LNCaP clone FGC (cell line): ENCODE measurements at regions not wholly inside any gene's neighbourhood (a gene's known extent, or its start where the extent isn't known, plus 50 kb on each side); places are given as distances from the start of the nearest gene placed in this dataset.

ENCODE experiments used
- DNase-seq: peaks from one replicate; pipeline ENCODE4 v3.0.0-alpha.2; 2011; ENCODE audit warnings: low read depth
- H3K4me3 ChIP-seq: 2 replicates; pipeline ENCODE4 v1.5.1; 2011; ENCODE audit warnings: mild to moderate bottlenecking, low read depth, low read length, control low read depth
- TF ChIP-seq, protein P1 (sequence below): IDR thresholded peaks from 2 replicates; pipeline ENCODE4 v1.5.1; 2012; ENCODE audit warnings: mild to moderate bottlenecking; ENCODE audit not compliant: control insufficient read depth, insufficient read depth; ENCODE audit errors: extremely low read depth

DNA sequence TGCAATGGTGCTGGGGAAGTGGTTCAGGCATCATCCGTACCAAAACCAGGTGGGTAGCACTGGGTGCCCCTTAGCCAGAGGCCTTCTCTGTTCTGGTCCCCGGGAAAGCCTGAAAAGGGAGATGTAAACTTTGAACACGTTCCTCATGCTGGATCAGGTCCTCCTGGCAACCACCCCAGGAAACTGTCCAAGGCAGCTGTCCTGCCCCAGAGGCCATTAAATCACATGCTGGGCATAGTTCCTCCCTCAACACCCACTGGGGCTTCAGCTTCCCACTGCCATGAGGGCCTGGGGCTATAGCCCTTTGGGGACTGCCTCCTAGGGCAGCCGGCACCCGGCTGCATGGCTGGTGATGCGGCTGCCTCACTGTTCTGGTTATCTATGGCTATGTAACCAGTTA lies 228.9 kb upstream of the MVB12B start:
- peak; percentile 25 for DNase-seq
- H3K4me3 ChIP-seq = no peak overlapping the region
- TF ChIP-seq, protein P1, sequence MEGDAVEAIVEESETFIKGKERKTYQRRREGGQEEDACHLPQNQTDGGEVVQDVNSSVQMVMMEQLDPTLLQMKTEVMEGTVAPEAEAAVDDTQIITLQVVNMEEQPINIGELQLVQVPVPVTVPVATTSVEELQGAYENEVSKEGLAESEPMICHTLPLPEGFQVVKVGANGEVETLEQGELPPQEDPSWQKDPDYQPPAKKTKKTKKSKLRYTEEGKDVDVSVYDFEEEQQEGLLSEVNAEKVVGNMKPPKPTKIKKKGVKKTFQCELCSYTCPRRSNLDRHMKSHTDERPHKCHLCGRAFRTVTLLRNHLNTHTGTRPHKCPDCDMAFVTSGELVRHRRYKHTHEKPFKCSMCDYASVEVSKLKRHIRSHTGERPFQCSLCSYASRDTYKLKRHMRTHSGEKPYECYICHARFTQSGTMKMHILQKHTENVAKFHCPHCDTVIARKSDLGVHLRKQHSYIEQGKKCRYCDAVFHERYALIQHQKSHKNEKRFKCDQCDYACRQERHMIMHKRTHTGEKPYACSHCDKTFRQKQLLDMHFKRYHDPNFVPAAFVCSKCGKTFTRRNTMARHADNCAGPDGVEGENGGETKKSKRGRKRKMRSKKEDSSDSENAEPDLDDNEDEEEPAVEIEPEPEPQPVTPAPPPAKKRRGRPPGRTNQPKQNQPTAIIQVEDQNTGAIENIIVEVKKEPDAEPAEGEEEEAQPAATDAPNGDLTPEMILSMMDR = no peak

DNA sequence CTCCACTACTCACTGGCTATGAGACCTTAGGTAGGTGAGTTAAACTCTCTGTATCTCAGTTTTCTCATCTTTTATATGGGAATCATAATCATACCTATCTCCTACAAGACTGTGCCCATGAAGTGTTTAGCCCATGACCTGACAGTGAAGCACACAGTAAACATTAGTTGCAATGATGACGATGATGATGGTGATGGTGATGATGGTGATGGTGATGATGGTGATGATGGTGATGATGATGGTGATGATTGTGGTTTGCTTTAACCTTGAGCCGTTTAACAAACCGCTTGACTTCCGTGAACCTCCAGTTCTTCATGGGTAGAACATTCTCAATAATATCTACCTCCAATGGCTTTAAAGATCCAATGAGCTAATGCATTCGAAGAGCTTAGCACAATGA lies 220.2 kb upstream of the MVB12B start:
- DNase-seq = no peak
- TF ChIP-seq, protein P1 = no peak
- no peak overlapping the region for H3K4me3 ChIP-seq

DNA sequence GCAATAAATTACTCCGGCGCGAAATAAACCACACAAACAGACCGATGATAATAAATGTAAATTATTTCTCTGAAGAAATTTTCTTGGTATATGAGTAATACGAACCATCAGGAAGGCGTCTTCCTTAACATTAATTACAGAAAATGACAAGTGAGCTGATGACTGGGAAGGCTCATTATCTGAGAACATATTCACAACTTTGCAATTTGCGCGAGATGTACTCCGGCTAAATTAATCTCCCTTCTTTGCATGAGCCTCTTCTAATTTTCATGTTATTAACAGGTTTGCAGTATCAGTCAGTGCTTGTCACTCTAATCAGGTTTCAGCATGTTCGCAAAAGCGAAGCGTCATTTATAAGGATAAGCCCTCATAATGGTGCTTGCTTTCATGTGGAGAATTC lies 218.9 kb upstream of the MVB12B start:
- H3K4me3 ChIP-seq = no peak overlapping the region
- TF ChIP-seq, protein P1 = no peak
- DNase-seq = no peak

DNA sequence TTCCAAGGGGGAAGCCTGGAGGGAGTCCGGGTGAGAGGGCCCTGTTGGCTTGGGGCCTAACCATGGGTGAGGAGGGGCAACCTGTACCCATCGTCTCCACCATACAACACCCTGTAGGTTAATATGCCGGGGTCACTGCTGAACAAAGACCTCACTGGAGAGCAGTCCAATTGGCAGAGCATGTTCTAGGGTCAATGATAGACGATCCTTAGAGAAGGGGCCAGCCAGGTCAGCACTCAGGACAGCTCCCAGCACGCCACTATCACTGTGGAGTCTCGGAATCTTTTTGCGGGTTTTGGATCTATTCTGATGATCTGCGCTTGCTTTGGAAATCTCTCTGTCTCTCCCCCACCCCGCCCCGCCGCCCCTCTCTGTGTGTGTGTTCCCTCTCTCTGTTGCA lies 218.4 kb upstream of the MVB12B start:
- no peak overlapping the region for H3K4me3 ChIP-seq
- DNase-seq = no peak
- TF ChIP-seq, protein P1 = no peak

DNA sequence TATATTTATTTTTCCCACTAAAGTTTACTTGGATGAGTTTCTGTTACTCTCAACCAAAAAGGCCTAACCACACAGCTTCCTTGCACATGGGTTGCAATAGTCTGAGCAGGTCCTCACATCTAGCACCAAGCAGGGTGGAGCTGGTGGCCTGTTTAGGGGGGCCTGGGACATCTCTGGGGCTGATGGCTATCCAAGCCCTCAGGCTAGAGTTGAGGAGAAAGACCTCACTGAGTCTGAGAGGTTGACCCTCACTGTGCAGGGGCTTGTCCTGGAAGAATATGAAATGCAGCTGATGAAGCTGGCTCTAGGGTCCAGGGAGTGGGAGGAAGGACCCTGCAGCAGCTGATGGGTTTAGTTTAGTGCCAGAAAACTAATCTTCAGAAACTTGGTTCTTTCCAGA lies 217.1 kb upstream of the MVB12B start:
- DNase-seq = no peak
- TF ChIP-seq, protein P1 = no peak
- H3K4me3 ChIP-seq = no peak overlapping the region

DNA sequence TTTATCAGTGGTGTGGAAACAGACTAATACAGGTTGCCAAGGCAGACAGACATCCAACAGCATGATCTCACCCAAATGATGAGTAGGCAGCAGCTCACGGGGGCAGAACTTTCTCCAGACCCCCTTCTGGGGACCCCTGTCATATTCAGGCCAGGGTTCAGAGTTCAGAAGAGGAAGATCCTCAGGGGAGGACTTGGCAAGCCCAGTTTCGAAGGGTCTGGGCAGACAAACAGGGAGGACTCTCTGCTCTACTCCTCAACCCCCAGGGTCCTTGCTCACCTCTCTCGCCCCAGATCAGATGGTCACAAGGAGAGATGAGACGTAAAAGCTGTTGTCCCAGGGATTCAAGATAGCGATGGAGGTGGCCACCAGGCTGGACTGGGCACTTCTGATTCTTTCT lies 215.1 kb upstream of the MVB12B start:
- TF ChIP-seq, protein P1 = no peak
- DNase-seq = no peak
- no peak overlapping the region for H3K4me3 ChIP-seq

DNA sequence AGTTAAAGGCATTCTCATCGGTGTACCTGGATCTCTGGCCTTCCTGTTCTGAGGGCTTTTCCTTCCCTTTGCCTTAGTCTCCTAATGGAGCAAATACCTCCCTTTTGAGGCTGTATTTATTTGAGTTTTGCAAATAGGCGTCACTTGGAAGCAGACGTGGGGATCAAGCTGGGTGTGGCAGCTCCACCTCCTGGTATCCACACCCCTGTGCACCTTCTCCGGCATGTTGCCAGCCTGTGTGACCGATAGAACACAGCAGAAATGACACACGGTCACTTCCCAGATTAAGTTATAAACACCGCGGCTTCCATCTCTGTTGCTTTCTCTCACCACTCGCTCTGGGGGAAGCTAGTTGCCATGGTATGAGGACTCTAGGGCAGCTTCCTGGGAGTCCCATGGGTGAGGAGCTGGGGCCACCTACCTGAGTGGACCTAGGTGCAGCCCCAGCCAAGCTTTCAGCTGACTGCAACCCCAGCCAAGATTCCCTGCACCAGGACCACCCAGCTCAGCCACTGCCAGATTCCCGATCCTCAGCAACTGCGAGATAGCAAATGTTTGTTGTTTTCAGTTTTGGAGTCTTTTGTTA lies 214.4 kb upstream of the MVB12B start:
- H3K4me3 ChIP-seq = no peak overlapping the region
- DNase-seq = no peak
- TF ChIP-seq, protein P1 = peak; percentile 9; the same call in 1 of the 2 replicates
